Head of caudate nucleus (tissue), 42 donors: ENCODE measurements at regions not wholly inside any gene's neighbourhood (a gene's known extent, or its start where the extent isn't known, plus 50 kb on each side); places are given as distances from the start of the nearest gene placed in this dataset.

ENCODE experiments used
- DNase-seq, 42 donors: peaks; one replicate each; pipeline versions ENCODE4 v3.0.0 to v3.0.0-alpha.2; 2020 to 2021; ENCODE audit warnings: mixed read lengths in 7 of 42
- intact Hi-C: fragments of 100-400 bp; cut with DNase I; formaldehyde crosslinking; loops from one replicate; pipeline ENCODE4 v1.15.0; 2022

DNA sequence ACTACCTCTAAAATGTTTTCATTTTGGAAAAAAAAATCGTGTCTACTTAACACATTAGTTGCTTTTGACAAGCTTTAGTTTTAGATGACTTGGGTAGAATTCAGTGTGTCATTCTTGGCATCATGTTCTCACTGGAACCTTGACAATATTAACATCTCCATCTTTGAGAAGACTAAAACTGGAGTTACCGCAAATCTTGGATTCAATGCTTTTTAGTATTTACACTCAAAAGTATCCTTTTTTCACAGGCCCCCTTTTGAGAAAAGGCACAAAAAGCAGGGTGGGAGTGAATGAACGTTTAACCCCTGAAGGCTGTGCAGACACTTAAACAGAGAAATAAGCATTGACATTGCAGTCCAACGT is 549.1 kb downstream of the CSNK1G3 start:
- DNase-seq = no peak

DNA sequence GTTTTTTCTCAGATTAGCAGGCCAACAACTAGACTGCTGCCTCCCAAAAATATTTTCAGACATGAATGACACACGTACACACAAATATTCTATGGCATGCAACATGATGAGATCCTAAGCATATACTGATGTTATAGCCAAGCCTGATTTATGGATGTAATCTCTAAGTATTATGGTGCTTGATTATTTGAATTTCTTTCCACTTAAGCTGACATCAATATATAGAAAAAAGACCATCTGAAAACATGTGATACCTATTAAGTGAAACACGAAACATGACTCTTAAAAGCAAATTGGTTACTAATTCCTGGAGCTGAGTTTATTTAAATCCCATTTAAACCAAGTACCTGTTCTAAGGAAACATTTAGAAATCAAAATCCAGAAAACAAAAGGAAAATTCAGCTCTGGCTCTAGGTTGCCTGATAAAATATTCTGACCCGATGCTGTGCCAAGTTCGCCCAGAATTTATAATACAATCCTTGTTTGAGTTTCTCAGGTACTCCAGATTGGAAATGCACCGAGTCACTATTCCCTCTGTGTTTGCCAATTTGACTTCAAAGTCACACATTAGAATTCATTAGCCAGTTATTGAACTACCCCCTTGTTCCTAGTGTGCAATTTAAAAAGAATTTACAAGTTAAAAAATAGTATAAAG is 548.6 kb downstream of the CSNK1G3 start:
- intact Hi-C loops = no loop called here
- DNase-seq = no peak

More for the DNA sequence above, 549.1 kb downstream of the CSNK1G3 start:
- intact Hi-C loops = no loop called here

DNA sequence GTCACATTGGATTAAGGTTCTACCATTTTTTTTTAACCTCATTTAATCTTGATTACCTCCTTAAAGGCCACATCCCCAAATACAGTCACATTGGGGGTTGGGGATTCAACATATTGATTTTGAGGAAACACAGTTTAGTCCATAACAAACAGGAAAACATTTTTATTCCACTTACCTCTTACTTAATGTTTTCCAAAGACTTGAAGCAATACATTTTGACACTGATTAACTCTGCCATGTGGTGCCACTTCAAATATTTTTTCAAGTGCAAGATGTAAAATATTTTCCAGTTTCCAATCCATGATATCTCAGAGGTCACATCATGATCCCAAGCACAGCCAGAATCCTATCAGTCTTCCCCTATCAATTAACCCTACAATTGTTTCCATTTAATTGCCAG is 548.0 kb downstream of the CSNK1G3 start:
- no peak for DNase-seq
- intact Hi-C loops = no loop called here

DNA sequence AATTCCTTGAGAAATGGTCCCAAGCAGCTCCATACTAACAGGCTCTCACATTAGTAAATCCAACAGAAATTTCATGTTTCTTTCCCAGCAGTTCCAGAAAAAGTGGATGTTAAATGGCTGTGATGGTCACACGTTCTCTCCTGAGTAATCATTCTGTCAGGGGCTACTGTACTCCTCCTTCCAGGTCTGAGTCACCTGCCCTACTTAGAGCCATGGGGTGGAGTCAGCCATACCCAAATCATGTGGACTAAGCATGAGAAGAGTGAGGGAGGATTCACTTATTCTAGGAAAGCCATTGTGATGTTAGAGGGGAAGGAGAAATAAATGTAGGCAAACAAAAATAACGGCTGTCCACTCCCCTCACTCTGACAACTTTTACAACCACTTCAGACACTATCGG is 547.2 kb downstream of the CSNK1G3 start:
- intact Hi-C loops = no loop called here
- no peak for DNase-seq

DNA sequence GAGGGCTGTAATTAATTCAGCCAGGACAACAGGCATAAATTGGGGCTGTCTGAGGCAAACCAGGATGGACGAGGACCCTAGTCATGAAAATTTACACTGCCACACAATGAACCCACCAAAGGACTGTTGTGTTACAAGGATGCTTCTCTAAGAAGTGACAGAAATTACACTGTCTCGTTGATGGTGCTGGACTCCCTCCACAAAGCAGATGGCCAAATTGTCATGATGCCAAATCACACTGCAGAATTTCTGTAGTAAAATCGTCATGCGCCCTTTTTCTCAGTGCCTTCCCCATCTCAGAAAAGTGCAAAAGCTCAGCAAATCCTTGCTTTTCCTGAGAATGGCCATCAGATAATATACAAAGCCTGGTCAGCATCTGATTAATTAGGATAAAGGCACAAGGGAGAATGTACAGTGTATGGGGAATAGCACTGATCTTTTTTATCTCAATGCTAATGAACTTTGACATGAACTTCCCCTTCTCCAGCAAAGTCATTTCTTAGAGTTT is 545.8 kb downstream of the CSNK1G3 start:
- peak in 27 of 42 donors; percentile 10 to 78 (median 36) for DNase-seq
- intact Hi-C loops = no loop called here

DNA sequence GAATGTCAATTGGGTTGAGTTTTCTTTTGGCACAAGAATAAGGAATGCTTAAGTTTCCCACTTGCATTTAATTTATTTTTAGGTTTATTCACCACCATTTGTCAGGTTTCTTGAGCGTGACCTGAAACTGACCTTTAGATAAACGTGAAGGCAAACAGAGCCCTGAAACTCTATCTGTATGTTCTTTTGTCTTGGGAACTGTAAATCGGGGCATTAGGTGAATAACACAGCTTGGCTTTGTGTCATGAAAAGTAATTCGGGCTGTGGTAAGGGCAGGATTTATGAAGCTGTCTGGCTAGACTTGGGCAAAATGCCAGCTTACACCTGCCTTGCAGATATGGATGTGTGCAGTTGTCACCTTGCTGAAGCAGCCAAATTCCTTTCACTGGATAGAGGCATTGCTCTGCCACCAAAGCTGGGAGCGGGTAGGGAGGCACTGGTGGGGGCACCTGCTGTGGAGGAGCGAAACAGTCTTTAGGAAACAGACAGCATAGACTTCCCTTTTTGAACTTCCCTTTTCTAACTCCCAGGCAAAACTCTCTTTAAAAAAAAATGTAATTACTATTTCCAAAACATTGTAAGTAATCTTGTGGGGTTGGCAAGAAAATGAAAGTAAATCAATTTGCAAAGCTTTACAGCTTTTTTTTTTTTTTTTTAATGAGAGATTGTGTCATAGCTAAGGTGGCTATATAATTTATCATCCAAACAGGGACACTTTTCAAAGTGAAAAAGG is 545.2 kb downstream of the CSNK1G3 start:
- peak in 28 of 42 donors; percentile 3 to 56 (median 20) for DNase-seq
- intact Hi-C loops = no loop called here

DNA sequence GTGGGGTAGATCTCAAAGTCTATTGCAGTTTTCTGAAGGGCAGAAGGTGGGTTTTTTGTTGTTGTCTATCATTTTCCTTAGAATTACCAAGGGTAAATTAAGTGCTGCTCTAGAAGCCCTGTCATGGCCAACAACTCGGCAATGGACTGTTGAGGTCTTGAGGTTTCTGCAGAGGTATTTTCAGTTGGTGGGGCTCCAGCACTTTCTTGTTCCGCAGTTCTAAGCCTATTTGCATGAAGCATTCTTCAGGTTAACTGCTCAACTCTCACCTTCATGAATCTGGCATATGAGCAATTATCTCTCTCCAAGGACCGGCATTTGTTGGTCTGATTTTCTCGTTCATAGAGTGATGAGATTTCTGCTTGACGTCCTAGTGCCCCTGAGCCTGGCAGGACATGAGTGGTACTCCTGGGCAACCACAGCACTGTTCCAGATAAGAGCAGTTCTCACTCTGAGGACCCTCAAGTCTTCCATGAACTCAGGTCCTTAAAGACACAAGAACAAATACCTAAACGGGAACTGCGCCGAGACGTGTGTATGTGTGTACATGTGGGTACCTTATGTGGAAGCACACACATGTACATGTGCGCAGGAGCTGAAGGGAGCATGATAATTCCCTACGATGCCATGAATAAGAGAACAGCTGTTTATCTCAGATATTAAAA is 544.5 kb downstream of the CSNK1G3 start:
- intact Hi-C loops = no loop called here

DNA sequence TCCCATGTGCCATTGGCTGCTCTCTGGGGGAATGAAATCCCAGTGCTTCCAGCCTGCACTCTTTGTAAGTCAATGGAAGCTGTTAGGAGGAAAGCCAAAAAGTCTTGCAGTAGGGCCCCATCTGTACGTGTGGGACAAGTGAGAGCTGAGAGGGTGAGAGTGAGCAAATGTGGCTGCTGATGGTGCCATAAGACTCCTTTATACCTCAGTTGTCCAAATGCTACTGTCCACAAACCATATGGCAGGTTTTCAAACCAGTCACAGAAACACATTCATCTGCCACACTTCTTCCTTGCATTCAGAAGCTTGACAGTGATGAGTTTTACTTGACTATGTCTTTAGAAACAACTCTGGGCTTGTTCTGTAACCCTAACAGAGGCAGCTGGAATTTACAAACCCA is 543.8 kb downstream of the CSNK1G3 start:
- intact Hi-C loops = no loop called here
- DNase-seq = no peak

More for the DNA sequence above, 544.5 kb downstream of the CSNK1G3 start:
- no peak for DNase-seq

DNA sequence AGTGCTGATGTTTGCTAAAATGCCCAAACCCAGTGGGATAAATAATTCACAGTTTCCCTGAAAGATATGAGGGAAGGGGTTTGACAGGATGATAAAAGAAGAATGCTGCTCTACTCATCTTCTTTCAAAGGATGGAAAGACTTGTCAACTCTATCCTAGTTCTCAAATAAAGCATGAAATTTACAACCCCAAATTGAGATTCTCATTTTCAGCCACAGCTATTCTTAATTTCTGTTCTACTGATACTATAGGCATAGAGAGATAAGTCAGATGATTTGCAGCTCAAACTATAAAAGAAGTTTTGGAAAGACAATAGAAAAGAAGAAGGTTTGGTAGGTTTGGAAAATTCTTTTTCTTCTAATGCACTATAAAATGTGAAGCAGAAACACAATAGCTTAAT is 542.6 kb downstream of the CSNK1G3 start:
- intact Hi-C loops = no loop called here
- no peak for DNase-seq

DNA sequence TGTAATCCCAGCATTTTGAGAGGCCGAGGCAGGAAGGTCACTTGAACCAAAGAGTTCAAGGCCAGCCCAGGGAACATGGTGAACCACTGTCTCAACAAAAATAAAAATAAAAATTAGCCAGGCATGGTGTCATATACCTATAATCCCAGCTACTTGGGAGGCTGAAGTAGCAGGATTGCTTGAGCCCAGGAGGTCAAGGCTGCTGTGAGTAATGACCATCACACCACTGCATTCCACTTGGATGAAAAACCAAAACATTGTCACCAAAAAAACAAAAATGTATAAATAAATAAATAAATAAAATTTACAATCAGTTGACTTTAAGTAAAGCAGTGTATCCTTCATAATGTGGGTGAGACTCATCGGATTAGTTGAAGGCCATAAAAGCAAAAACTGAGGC is 541.4 kb downstream of the CSNK1G3 start:
- no peak for DNase-seq
- intact Hi-C loops = no loop called here

DNA sequence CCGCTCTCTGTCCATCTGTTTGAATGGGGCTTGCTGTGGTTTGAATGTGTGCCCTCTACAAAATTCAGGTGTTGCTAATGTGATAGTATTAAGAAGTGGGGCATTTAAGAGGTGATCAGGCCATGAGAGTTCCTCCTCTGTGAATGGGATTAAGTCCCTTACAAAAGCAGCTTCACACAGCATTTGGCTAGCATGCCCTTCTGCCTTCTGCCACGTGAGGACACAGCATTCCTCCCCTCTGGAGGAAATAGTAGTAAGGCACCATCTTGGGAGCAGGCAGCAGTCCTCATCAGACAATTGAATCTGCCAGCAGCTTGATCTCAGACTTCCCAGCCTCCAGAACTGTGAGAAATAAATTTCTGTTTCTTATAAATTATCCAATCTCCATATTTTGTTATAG is 540.2 kb downstream of the CSNK1G3 start:
- intact Hi-C loops = no loop called here
- no peak for DNase-seq

DNA sequence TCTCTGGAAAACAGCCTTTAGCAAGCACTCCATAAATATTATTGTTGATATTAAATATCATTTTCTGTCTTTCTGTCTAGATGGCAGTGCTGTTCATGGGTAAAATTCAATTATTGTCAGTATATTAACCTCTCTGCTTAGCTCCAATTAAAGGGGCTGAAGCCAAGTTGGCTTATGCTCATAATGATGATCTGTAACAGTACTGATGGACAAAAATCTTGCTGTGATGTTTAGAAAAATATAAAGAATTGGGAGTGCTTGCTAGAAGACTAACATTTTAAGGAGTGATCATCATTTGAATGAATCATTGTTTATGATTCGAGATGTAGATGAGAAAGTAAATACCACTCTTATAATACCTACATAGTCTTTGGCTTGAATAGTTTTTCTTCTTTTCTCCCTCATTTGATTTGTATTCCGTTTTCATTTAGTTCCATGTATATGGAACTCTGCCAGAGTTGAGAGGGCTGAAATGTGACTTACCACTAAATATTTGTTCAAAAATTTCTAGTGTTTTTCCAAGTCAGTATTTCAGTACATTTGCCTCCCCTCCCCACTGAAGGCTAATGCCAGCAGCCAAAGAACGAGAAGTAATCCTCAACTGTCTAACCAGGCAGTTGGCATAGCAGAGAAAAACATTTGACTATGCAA is 538.3 kb downstream of the CSNK1G3 start:
- no peak for DNase-seq
- intact Hi-C loops = no loop called here

DNA sequence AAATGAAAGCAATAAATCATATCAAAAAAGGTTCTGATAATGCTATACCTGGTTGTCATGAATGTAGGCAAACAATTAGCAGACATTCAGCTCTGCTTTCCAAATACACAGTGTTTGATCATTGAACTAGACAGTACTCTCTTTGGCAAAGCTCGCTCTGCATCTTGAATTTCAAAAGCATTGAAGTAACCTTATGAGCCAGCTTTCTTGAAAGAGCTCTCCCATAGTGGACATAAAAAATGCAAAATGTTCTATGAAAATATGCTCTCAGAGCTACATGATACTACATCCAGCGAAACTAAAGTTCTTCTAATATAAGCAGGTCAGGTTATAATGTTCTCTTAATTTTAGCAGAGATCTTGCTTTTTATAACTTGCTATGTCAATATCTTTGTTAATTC is 533.4 kb downstream of the CSNK1G3 start:
- intact Hi-C loops = no loop called here
- no peak for DNase-seq

DNA sequence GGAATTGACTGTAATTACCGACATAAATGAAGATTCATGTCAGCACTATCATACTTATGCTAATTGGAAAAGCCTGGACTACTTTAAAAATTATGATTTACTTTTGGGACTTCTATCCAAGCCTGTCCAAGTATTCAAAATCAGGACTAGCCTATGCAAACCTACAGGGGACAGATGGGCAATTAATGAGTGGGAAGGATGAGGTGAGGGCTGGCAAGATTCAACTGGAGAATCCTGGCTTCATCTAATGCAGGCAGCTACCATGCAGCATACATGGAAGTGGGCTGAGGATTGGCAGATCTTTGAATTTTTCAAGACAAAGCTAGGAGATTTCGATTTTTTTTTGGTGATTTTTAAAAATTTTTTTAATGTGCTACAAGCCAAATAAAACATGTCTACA is 532.6 kb downstream of the CSNK1G3 start:
- no peak for DNase-seq
- intact Hi-C loops = no loop called here

DNA sequence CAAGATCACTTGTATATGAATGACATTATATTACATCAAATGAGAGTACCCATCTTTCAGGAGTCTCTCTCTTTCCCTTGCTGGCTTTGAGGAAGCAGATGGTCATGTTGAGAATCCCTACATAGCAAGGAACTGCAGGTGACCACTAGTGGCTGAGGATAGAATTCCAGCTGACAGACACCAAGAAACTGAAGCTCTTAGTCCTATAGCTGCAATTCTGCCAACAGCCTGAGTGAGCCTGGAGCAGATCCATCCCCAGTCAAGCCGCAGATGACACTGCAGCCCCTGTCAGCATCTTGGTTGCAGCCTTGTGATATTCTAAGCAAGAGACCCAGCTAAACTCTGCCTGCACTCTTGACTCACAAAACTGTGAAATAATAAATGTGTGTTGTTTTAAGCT is 531.5 kb downstream of the CSNK1G3 start:
- intact Hi-C loops = no loop called here
- no peak for DNase-seq

DNA sequence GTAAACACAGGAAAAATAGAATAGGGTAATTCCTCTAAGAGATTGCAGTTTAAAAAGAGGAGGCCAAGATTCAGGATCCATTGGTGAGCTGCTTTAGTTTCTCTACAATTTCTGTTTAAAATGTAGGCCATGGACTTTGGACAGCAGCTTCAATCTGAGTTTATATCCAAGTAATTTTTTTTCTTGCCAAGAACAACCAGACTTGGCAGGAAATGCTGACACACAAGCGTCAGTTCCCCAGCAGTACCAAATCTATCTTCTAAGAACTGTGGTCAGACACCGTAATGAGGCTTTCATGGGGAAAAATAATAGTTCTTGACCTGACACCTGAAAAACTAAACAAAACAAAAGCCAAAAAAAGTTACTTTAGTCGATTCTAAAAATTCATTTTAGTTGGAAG is 528.8 kb downstream of the CSNK1G3 start:
- DNase-seq = peak in 2 of 42 donors; percentile 17 to 39
- intact Hi-C loops = no loop called here

DNA sequence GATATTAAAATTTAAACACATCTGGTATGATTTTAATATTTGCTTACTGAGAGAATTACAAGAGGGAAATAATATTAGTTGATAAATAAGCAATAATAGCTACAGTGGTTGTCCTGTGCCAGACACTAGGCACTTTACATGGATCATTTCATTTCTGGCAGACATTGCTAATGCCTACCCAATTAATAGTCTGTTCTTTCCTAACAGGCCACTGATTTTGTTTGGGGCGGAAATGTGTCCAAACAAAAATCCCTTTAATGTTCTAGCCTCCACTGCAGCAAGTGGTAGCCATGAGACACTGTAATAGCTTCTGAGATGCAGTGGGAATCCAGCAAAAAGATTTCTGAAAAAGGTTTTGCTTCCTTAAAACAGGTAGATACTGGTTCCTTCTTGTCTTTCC is 527.4 kb downstream of the CSNK1G3 start:
- intact Hi-C loops = no loop called here

DNA sequence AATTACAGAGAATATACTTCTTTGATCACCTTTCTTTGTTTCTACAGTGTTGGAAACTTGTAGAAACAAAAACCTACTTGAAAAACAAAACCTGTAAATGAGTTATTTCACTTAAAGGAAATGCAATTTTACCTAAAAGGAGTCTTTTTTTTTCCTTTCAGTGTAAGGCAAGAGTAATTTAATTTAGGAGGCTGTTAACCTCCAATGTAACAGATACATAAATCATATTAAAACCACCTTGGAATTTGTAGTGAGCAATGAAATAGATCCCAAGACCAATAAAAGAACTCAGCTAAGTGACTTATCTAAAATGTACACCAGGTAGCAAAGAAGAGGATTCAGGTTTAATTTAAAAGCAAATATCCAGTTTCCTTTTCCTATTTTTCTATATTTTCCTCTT is 524.8 kb downstream of the CSNK1G3 start:
- intact Hi-C loops = no loop called here
- DNase-seq = no peak

More for the DNA sequence above, 527.4 kb downstream of the CSNK1G3 start:
- DNase-seq = peak in 1 of 42 donors; percentile 21

DNA sequence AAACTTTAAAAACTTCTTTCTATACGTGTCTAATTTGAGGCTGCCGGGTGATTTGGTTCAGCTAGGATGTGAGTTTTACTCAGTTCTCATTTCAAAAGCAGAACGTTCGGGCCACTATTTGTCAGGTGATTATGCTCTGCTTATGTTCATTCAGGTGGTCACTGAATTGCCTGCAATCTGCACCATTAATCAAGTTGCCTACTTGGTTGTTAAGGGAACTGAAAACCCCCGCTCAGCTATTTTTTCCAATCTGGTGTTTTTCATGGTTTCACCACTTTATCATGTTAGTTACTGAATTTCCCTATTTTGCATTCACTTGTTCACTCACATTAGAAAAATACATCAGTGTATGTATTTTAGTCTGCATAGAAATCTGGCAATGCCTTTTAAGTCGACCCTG is 523.0 kb downstream of the CSNK1G3 start:
- no peak for DNase-seq
- intact Hi-C loops = no loop called here
